KMS-11 (cell line): ENCODE measurements at regions not wholly inside any gene's neighbourhood (a gene's known extent, or its start where the extent isn't known, plus 50 kb on each side); places are given as distances from the start of the nearest gene placed in this dataset.

Experiments
- H2AFZ ChIP-seq: fragments of 200-600 bp; sonication (generic); 2 replicates; pipeline ENCODE4 v1.6.1; 2016; ENCODE audit warnings: antibody characterized with exemption, mixed run types, low read depth
- H3K27ac ChIP-seq: fragments of 200-600 bp; sonication (generic); 2 replicates; pipeline ENCODE4 v1.6.1; 2016; ENCODE audit warnings: mild to moderate bottlenecking, mixed run types
- H3K27me3 ChIP-seq: fragments of 200-600 bp; sonication (generic); 2 replicates; pipeline ENCODE4 v1.6.1; 2017; ENCODE audit warnings: mild to moderate bottlenecking, low read depth, mixed run types, moderate library complexity; ENCODE audit not compliant: insufficient read depth
- H3K36me3 ChIP-seq: fragments of 200-600 bp; sonication (generic); 2 replicates; pipeline ENCODE4 v1.6.1; 2017; ENCODE audit warnings: mild to moderate bottlenecking, mixed run types; ENCODE audit not compliant: insufficient read depth
- H3K4me1 ChIP-seq: fragments of 200-600 bp; sonication (generic); 2 replicates; pipeline ENCODE4 v1.6.1; 2016; ENCODE audit warnings: mild to moderate bottlenecking, low read depth, mixed run types; ENCODE audit not compliant: poor library complexity, severe bottlenecking
- H3K4me2 ChIP-seq: fragments of 200-600 bp; sonication (generic); 2 replicates; pipeline ENCODE4 v1.7.0; 2016; ENCODE audit warnings: mild to moderate bottlenecking, mixed run types
- H3K4me3 ChIP-seq: fragments of 200-600 bp; sonication (generic); IDR thresholded peaks from 2 replicates; pipeline ENCODE4 v1.6.1; 2017; ENCODE audit warnings: low read depth, low read length, mixed read lengths; ENCODE audit not compliant: insufficient read depth
- H3K79me2 ChIP-seq: fragments of 200-600 bp; sonication (generic); 2 replicates; pipeline ENCODE4 v1.6.1; 2016; ENCODE audit warnings: low read depth, mixed run types; ENCODE audit not compliant: insufficient read depth
- H3K9ac ChIP-seq: fragments of 200-600 bp; sonication (generic); 2 replicates; pipeline ENCODE4 v1.6.1; 2016; ENCODE audit warnings: mild to moderate bottlenecking, mixed run types
- H4K20me1 ChIP-seq: fragments of 200-600 bp; sonication (generic); 2 replicates; pipeline ENCODE4 v1.6.1; 2016; ENCODE audit warnings: mild to moderate bottlenecking, mixed run types; ENCODE audit not compliant: insufficient read depth
- CTCF ChIP-seq: fragments of 200-600 bp; sonication (generic); conservative IDR thresholded peaks from 2 replicates; pipeline ENCODE4 v1.6.1; 2017; ENCODE audit warnings: low read depth, mild to moderate bottlenecking, antibody characterized with exemption, low read length, moderate library complexity, mixed read lengths

DNA sequence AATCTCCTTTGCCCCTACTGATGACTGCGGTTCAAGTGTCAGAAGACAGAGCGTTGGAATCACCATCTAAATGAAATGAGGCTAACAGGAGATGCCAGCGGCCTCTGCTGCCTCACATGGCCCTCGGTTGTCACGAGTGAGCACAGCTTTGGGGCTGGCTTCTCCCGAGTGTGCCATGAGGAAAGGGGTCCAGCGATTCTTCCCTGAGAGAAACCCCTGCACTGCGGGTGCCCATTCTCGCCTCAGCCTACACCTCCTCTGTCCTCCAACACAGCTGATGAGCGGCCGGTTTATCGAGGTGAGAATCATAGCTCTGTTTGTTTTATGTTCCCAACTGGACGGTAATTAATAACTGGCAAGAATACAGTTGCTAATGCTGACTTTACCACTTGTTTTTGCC, 144.7 kb upstream of the RPS6KA2 start:
- no peak for TF ChIP-seq CTCF
- H2AFZ ChIP-seq, result no peak overlapping the region
- no peak overlapping the region for H3K4me2 ChIP-seq
- H4K20me1 ChIP-seq, result no peaks in the 10 kb centered on the region
- no peaks in the 10 kb centered on the region for H3K36me3 ChIP-seq
- H3K27ac ChIP-seq, result no peak overlapping the region
- no peaks in the 10 kb centered on the region for H3K27me3 ChIP-seq
- H3K9ac ChIP-seq, result no peak overlapping the region
- H3K4me1 ChIP-seq, result no peaks in the 10 kb centered on the region
- H3K4me3 ChIP-seq, result no peak overlapping the region
- no peaks in the 10 kb centered on the region for H3K79me2 ChIP-seq

DNA sequence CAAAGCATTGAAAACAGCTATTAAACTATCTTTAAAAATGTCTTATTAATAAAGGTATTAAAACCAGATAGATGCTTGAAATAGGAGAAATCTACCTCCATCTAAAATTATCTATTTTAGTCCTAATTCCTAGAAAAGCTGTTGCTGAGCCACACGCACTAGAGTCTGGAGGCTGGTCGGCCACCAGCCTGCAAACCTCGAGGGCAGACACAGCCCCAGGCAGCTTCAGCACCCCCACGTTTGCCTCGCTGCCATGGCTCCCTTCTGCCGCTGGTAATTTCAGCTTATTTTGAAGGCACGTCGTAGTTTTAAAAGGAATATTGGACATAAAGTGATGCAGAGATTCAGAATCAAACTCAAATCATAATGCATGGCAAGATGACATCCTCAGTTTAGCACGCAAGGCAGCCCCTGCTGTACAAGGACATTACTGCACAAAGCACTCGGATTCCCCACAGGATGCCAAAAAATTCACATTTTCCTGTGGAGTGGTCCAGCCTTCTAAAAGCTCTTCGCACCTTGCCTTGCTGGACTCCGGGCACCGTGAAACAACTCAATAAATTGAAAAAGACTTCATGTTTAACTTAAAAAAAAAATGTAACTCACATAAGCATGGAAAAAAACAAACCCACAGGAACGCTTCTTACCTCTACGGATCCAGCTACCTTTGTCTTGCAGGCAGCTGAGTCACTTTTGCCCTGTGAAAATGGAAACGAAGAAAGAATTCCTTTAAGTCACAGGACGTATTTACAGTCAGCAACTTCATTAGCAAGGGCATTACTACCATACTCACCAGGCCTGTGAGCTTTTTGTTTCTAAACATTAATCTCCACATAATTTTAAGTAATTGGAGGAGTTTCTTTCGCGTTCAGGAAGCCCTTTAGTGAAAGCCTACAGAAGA, 143.4 kb upstream of the RPS6KA2 start:
- TF ChIP-seq CTCF, result no peak
- H2AFZ ChIP-seq, result no peak overlapping the region
- H3K4me1 ChIP-seq, result no peaks in the 10 kb centered on the region
- H3K36me3 ChIP-seq, result no peaks in the 10 kb centered on the region
- H4K20me1 ChIP-seq, result no peaks in the 10 kb centered on the region
- H3K27ac ChIP-seq, result no peak overlapping the region
- no peak overlapping the region for H3K4me2 ChIP-seq
- H3K9ac ChIP-seq, result no peak overlapping the region
- no peaks in the 10 kb centered on the region for H3K79me2 ChIP-seq
- H3K27me3 ChIP-seq, result no peaks in the 10 kb centered on the region
- H3K4me3 ChIP-seq, result no peak overlapping the region

DNA sequence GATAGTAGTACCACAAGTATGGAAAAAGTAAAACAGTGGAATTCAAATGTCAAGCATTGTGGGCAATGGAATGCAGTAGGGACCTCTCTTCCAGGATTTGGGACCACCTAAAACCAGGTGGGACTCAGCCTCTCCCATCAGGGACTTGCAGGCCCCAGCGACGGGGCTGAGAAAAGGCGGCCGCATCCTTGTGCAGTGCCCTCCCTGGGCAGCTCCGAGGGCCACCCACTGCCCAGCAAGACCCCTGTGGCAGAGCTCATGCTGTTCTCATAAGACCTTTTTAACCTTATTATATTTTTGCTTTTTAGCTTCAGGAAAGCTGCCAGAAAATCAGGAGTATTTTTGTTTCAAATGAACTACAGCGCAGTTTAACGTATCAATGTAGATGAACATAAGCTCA, 142.6 kb upstream of the RPS6KA2 start:
- no peak overlapping the region for H3K4me2 ChIP-seq
- no peak overlapping the region for H3K27ac ChIP-seq
- H3K9ac ChIP-seq, result no peak overlapping the region
- H3K27me3 ChIP-seq, result no peaks in the 10 kb centered on the region
- no peaks in the 10 kb centered on the region for H3K79me2 ChIP-seq
- TF ChIP-seq CTCF, result no peak
- H3K36me3 ChIP-seq, result no peaks in the 10 kb centered on the region
- H2AFZ ChIP-seq, result no peak overlapping the region
- no peaks in the 10 kb centered on the region for H3K4me1 ChIP-seq
- no peaks in the 10 kb centered on the region for H4K20me1 ChIP-seq
- H3K4me3 ChIP-seq, result no peak overlapping the region

DNA sequence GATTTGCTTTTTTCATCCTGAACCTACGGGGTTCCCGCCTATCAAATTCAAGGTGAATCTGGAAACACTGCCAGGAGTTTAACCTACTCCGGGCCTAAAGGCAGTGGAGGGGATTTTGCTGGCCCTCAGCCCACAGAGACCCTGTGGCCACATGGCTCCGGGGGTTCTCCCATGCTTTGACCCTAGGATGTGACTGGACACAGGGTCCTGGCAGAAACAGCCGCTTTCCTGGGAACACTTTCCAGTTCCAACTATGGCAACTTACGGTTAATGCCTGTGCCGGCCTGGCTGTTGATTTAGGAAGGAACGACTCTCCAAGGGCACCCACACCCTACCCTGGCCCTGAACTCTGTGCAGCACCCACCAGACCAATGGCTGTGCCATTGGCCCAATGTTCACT, 141.7 kb upstream of the RPS6KA2 start:
- H2AFZ ChIP-seq, result no peak overlapping the region
- TF ChIP-seq CTCF, result no peak
- H3K27ac ChIP-seq, result no peak overlapping the region
- no peaks in the 10 kb centered on the region for H4K20me1 ChIP-seq
- no peaks in the 10 kb centered on the region for H3K36me3 ChIP-seq
- no peaks in the 10 kb centered on the region for H3K79me2 ChIP-seq
- H3K4me1 ChIP-seq, result no peaks in the 10 kb centered on the region
- H3K9ac ChIP-seq, result no peak overlapping the region
- no peak overlapping the region for H3K4me3 ChIP-seq
- H3K27me3 ChIP-seq, result no peaks in the 10 kb centered on the region
- H3K4me2 ChIP-seq, result no peak overlapping the region
